Stomach (tissue), 4 donors: ENCODE measurements at regions not wholly inside any gene's neighbourhood (a gene's known extent, or its start where the extent isn't known, plus 50 kb on each side); places are given as distances from the start of the nearest gene placed in this dataset.

ENCODE experiments used
- POLR2A ChIP-seq, 4 donors: fragments of 450-650 bp; IDR thresholded peaks; one replicate each; pipeline ENCODE4 v1.6.1; 2016; ENCODE audit warnings: antibody characterized with exemption in 4 of 4, control low read depth in 2 of 4, mild to moderate bottlenecking in 1 of 4, moderate library complexity in 1 of 4
- POLR2AphosphoS5 ChIP-seq, 3 donors: sonication (generic); formaldehyde crosslinking; IDR thresholded peaks; one replicate each; pipeline ENCODE4 v1.6.1; 2016; ENCODE audit warnings: antibody characterized with exemption in 3 of 3
- TF ChIP-seq, protein P1 (sequence below), 7 experiments: fragments of 450-650 bp in 4 of 7; fragments of 200-600 bp in 3 of 7; sonication (generic) in 3 of 7; IDR thresholded peaks; one replicate each; pipeline ENCODE4 v1.5.1; 2016 to 2019; ENCODE audit warnings: antibody characterized with exemption in 7 of 7, control low read depth in 2 of 7, mild to moderate bottlenecking in 1 of 7

DNA sequence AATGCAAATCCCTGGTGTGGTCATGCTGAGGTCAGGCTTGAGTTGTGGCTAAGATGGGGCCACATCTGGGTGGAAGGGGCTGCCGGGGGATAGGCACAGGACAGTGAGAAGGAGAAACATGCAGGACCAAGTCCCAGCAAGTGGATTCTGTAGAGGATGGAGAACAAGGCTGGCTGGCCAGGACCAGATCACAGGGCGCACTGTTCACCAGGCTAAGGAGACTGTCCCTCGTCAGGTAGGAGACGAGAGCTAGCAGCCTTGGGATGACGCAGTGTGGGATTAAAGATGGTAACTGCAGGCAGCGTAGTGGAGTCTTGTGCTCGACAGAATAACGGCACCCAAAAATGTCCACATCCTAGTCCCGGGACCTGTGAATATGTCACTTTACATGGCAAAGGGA is 336.1 kb downstream of the BCL11B start:
- TF ChIP-seq, protein P1, sequence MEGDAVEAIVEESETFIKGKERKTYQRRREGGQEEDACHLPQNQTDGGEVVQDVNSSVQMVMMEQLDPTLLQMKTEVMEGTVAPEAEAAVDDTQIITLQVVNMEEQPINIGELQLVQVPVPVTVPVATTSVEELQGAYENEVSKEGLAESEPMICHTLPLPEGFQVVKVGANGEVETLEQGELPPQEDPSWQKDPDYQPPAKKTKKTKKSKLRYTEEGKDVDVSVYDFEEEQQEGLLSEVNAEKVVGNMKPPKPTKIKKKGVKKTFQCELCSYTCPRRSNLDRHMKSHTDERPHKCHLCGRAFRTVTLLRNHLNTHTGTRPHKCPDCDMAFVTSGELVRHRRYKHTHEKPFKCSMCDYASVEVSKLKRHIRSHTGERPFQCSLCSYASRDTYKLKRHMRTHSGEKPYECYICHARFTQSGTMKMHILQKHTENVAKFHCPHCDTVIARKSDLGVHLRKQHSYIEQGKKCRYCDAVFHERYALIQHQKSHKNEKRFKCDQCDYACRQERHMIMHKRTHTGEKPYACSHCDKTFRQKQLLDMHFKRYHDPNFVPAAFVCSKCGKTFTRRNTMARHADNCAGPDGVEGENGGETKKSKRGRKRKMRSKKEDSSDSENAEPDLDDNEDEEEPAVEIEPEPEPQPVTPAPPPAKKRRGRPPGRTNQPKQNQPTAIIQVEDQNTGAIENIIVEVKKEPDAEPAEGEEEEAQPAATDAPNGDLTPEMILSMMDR (IDR thresholded peaks at IDR 0.05) = no peak
- TF ChIP-seq POLR2AphosphoS5 (IDR thresholded peaks at IDR 0.05) (no peak), POLR2A (IDR thresholded peaks at IDR 0.05) (no peak)
